MM.1S (cell line): ENCODE measurements at regions not wholly inside any gene's neighbourhood (a gene's known extent, or its start where the extent isn't known, plus 50 kb on each side); places are given as distances from the start of the nearest gene placed in this dataset.

Source experiments
- DNase-seq: peaks from one replicate; pipeline ENCODE4 v3.0.0-alpha.2; 2015
- H2AFZ ChIP-seq: fragments of 300-600 bp; sonication (generic); 2 replicates; pipeline ENCODE4 v1.6.0; 2016; ENCODE audit warnings: antibody characterized with exemption, low read length
- H3F3A ChIP-seq: fragments of 300-600 bp; sonication (generic); 2 replicates; pipeline ENCODE4 v1.6.1; 2016; ENCODE audit warnings: mild to moderate bottlenecking, antibody characterized with exemption, low read length, moderate library complexity, mixed read lengths; ENCODE audit not compliant: insufficient read depth
- H3K27ac ChIP-seq: fragments of 300-600 bp; sonication (generic); 2 replicates; pipeline ENCODE4 v1.5.1; 2016; ENCODE audit warnings: mild to moderate bottlenecking, low read length
- H3K27me3 ChIP-seq: fragments of 300-600 bp; sonication (generic); replicated peaks from 2 replicates; pipeline ENCODE4 v1.6.0; 2016; ENCODE audit warnings: low read length; ENCODE audit not compliant: insufficient read depth
- H3K36me3 ChIP-seq: fragments of 300-600 bp; sonication (generic); replicated peaks from 2 replicates; pipeline ENCODE4 v1.6.1; 2016; ENCODE audit warnings: mild to moderate bottlenecking, low read length, mixed read lengths; ENCODE audit not compliant: insufficient read depth
- H3K4me1 ChIP-seq: fragments of 300-600 bp; sonication (generic); 2 replicates; pipeline ENCODE4 v1.6.1; 2016; ENCODE audit warnings: low read length, mixed read lengths
- H3K4me2 ChIP-seq: fragments of 300-600 bp; sonication (generic); 2 replicates; pipeline ENCODE4 v1.6.0; 2016; ENCODE audit warnings: low read depth, low read length
- H3K4me3 ChIP-seq: fragments of 300-600 bp; sonication (generic); 2 replicates; pipeline ENCODE4 v1.5.1; 2016; ENCODE audit warnings: low read length, mixed read lengths
- H3K79me2 ChIP-seq: fragments of 300-600 bp; sonication (generic); 2 replicates; pipeline ENCODE4 v1.6.1; 2016; ENCODE audit warnings: mixed run types, low read length, mixed read lengths
- H3K9ac ChIP-seq: fragments of 300-600 bp; sonication (generic); 2 replicates; pipeline ENCODE4 v1.6.1; 2016; ENCODE audit warnings: low read length, mixed read lengths
- H3K9me2 ChIP-seq: fragments of 300-600 bp; sonication (generic); replicated peaks from 2 replicates; pipeline ENCODE4 v1.6.1; 2016; ENCODE audit warnings: mild to moderate bottlenecking, low read length, mixed read lengths; ENCODE audit not compliant: insufficient read depth
- H3K9me3 ChIP-seq: fragments of 300-600 bp; sonication (generic); replicated peaks from 2 replicates; pipeline ENCODE4 v1.6.1; 2016; ENCODE audit warnings: mild to moderate bottlenecking, low read length, mixed read lengths; ENCODE audit not compliant: insufficient read depth
- H4K20me1 ChIP-seq: fragments of 300-600 bp; sonication (generic); 2 replicates; pipeline ENCODE4 v1.6.1; 2016; ENCODE audit warnings: mild to moderate bottlenecking, low read length, moderate library complexity, mixed read lengths; ENCODE audit not compliant: insufficient read depth
- EZH2 ChIP-seq: fragments of 300-600 bp; sonication (generic); optimal IDR thresholded peaks from 2 replicates; pipeline ENCODE3; 2017; ENCODE audit warnings: low read depth, mild to moderate bottlenecking, antibody characterized with exemption, low read length, mixed read lengths
- EZH2phosphoT487 ChIP-seq: fragments of 300-600 bp; sonication (generic); IDR thresholded peaks from 2 replicates; pipeline ENCODE4 v1.6.1; 2018; ENCODE audit warnings: antibody characterized with exemption, low read length
- TF ChIP-seq, protein P1 (sequence below): fragments of 300-600 bp; sonication (generic); IDR thresholded peaks from 2 replicates; pipeline ENCODE4 v1.5.1; 2016; ENCODE audit warnings: antibody characterized with exemption, low read length, mixed read lengths

- Histone ChIP-seq H3K4me2 (no peak overlapping the region), H3K4me3 (no peak overlapping the region), H3K9me2 (no peaks in the 10 kb centered on the region), H3F3A (no peaks in the 10 kb centered on the region), H3K36me3 (no peaks in the 10 kb centered on the region), H2AFZ (no peak overlapping the region), H3K9ac (no peak overlapping the region), H4K20me1 (no peaks in the 10 kb centered on the region), H3K4me1 (no peaks in the 10 kb centered on the region), H3K27me3 (no peaks in the 10 kb centered on the region), H3K27ac (no peak overlapping the region), H3K79me2 (no peaks in the 10 kb centered on the region), H3K9me3 (no peaks in the 10 kb centered on the region)
- TF ChIP-seq EZH2 = no peak
- TF ChIP-seq, protein P1, sequence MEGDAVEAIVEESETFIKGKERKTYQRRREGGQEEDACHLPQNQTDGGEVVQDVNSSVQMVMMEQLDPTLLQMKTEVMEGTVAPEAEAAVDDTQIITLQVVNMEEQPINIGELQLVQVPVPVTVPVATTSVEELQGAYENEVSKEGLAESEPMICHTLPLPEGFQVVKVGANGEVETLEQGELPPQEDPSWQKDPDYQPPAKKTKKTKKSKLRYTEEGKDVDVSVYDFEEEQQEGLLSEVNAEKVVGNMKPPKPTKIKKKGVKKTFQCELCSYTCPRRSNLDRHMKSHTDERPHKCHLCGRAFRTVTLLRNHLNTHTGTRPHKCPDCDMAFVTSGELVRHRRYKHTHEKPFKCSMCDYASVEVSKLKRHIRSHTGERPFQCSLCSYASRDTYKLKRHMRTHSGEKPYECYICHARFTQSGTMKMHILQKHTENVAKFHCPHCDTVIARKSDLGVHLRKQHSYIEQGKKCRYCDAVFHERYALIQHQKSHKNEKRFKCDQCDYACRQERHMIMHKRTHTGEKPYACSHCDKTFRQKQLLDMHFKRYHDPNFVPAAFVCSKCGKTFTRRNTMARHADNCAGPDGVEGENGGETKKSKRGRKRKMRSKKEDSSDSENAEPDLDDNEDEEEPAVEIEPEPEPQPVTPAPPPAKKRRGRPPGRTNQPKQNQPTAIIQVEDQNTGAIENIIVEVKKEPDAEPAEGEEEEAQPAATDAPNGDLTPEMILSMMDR = no peak
- no peak for TF ChIP-seq EZH2phosphoT487
- no peak for DNase-seq
These were observed 150.9 kb downstream of the HLX start for GRCh38 chr1:221029981-221030649.

DNA sequence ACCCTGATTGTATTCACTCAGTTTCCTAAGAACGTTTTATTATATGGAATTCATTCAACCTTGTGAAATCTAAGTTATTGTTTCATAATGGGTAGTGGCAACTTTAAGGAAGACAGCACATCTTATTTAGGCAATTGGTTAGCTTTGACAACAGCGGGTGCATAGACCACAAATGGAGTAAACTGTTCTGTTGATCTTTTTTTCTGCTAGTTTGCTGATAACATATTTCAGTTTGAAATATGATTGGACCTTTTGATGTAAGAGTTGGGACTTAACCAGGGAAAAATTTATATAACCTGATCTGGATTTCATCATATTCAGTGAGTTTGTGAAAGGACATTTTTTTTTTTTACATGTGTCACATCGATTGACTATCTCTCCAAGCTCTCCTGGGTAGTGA, 151.7 kb downstream of the HLX start:
- no peak for DNase-seq
- no peak overlapping the region for H3K9ac ChIP-seq
- H3K4me3 ChIP-seq = no peak overlapping the region
- H3K27ac ChIP-seq = no peak overlapping the region
- H3K4me2 ChIP-seq = no peak overlapping the region
- no peaks in the 10 kb centered on the region for H3K36me3 ChIP-seq
- H3K9me2 ChIP-seq = no peaks in the 10 kb centered on the region
- no peaks in the 10 kb centered on the region for H4K20me1 ChIP-seq
- H3F3A ChIP-seq = no peaks in the 10 kb centered on the region
- H3K79me2 ChIP-seq = no peaks in the 10 kb centered on the region
- H3K27me3 ChIP-seq = no peaks in the 10 kb centered on the region
- no peaks in the 10 kb centered on the region for H3K9me3 ChIP-seq
- H3K4me1 ChIP-seq = no peaks in the 10 kb centered on the region
- no peak overlapping the region for H2AFZ ChIP-seq
- TF ChIP-seq EZH2 = no peak
- TF ChIP-seq, protein P1 = no peak

DNA sequence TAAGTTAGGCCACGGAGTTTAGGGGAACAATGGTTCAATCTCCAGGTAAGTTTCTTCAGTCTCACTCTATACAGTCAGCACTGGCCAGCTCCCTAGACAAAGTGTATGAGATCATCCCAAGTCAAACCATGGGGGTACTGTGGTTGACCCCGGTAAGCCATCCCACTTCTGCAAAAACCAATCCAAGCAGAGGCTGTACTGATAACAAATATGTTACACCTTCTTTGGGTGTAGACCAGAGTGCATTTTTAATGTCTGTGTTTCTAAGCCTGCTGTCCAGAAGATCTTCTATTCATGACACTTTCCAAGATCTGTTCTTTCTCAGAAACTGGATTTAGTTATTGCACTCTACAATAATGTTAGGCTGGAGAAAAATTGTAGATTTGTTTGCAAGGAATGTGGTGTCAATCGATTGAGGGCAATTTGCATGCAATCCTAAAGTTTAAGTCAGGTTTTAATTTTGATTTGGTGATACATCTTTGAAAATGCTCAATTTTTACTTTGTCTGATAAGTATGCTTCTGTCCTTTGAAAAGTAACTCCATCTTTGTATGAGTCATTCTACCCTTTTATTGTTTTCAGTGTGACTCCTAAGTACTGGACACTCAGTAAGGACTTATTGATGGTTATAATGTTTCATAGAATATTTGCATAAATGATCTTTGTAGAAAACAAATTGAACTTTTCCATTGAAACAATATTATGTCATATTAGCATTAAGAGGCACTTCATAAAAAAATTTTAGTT, 152.4 kb downstream of the HLX start:
- no peaks in the 10 kb centered on the region for H3K79me2 ChIP-seq
- no peaks in the 10 kb centered on the region for H3K36me3 ChIP-seq
- no peak overlapping the region for H3K9ac ChIP-seq
- no peaks in the 10 kb centered on the region for H3K9me3 ChIP-seq
- no peak overlapping the region for H3K4me3 ChIP-seq
- no peaks in the 10 kb centered on the region for H3K27me3 ChIP-seq
- H3F3A ChIP-seq = no peaks in the 10 kb centered on the region
- DNase-seq = no peak
- TF ChIP-seq EZH2 (no peak), EZH2phosphoT487 (no peak)
- TF ChIP-seq, protein P1 = no peak
- no peaks in the 10 kb centered on the region for H4K20me1 ChIP-seq
- no peaks in the 10 kb centered on the region for H3K4me1 ChIP-seq
- H3K9me2 ChIP-seq = no peaks in the 10 kb centered on the region
- no peak overlapping the region for H3K27ac ChIP-seq
- no peak overlapping the region for H3K4me2 ChIP-seq
- no peak overlapping the region for H2AFZ ChIP-seq
